ENCODE measurements at regions not wholly inside any gene's neighbourhood (a gene's known extent, or its start where the extent isn't known, plus 50 kb on each side); places are given as distances from the start of the nearest gene placed in this dataset.
A peak's percentile ranks its signal among the peaks of the same experiment; 100 is the strongest.

DNA sequence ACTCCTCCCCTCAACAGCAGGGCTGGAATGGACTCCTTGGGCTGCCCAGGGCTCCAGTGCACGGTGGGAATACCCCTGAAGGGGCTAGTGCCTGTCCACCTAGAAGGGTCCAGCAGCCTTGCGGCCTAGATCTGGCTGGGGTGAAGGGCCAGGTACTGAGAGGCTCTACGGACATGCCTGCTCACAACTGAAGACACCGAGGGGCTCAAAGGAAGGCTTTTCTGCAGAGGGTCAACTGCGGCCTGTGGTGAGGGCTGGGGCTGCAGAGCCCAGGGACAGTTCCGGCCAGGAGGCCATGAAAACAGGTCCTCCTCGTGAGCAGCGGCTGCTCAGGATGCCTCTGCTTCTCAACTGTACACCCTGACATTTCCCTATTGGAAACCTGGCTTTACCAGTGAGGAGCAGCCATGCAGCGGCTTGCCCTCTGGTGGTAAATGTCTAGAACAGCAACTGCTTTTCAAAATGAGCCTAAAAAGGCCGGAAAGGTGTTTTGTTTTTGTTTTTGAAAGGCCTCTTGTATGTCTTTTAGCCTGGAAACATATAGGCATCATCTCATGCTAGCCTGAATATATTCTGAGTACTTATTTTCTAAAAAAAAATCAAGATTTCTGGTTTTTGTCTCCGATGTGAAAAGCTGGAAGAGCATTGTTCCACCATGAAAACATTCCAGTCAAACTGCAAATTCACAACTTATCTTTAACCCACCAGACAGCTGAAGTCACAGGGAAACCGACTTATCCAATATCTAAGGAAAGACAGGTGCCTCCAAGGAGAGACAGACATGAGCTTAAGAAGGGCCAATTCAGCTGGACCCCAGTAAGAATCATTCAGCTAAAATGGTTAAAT lies 163.4 kb downstream of the KLF13 start:
- H3K4me2 ChIP-seq (ENCODE audit: control insufficient read depth, insufficient read depth), result no peak overlapping the region
- intact Hi-C loops (cut with micrococcal nuclease; ENCODE audit: unreplicated experiment) (loop anchor here (5.0 to 10.0 kb wide), 3 partner anchors 55 to 505 kb away; no protein-coding TSS in a partner anchor), in situ Hi-C loops (cut with MboI) (loop anchor here (5.0 kb wide), 3 partner anchors 53 to 288 kb away; no protein-coding TSS in a partner anchor)
- no peak overlapping the region for H3K4me3 ChIP-seq
- ChIA-PET SMC1A (ENCODE audit: uncharacterized antibody, unreplicated experiment) (interaction anchor here (0.8 to 6.4 kb wide), 23 partner anchors 9 to 631 kb away, joined by 3 to 166 read pairs (median 4); no protein-coding TSS in a partner anchor), CTCF (interaction anchor here (0.7 to 6.3 kb wide), 37 partner anchors 9 to 690 kb away, joined by 3 to 336 read pairs (median 5); no protein-coding TSS in a partner anchor), POLR2A (interaction anchor here (0.9 kb wide), 1 partner anchor 17 kb away, joined by 4 read pairs; no protein-coding TSS in a partner anchor), RAD21 (ENCODE audit: unreplicated experiment) (interaction anchor here (0.8 to 6.4 kb wide), 11 partner anchors 16 to 378 kb away, joined by 3 to 213 read pairs (median 8); no protein-coding TSS in a partner anchor)
- no peak overlapping the region for H3K27ac ChIP-seq (ENCODE audit: control insufficient read depth, insufficient read depth)
- no TSS peak for BruUV-seq (replicated peaks)
- no peaks in the 10 kb centered on the region for H3K27me3 ChIP-seq (replicated peaks in 1 of 2; ENCODE audit: control insufficient read depth in 2 of 2, insufficient read depth in 2 of 2, low read length in 1 of 2)
- peak; percentile 30; the same call in 1 of the 3 replicates for ATAC-seq
- no peaks in the 10 kb centered on the region for H3K36me3 ChIP-seq (ENCODE audit: control insufficient read depth in 2 of 2, insufficient read depth in 2 of 2, low read length in 1 of 2)
- H3K4me1 ChIP-seq (ENCODE audit: control insufficient read depth, insufficient read depth, low read length), result peaks cover 18% of the 10 kb centered on the region
- WGBS (ENCODE audit: insufficient coverage, insufficient replicate concordance, low lambda C conversion rate, missing lambda C conversion rate), result 26% methylated on average over 12 of the region's 12 CpGs
- H3K79me2 ChIP-seq (ENCODE audit: control insufficient read depth, insufficient read depth, low read length), result no peaks in the 10 kb centered on the region
- peaks cover 10% of the 10 kb centered on the region for H3K9me3 ChIP-seq (replicated peaks; ENCODE audit: control insufficient read depth, insufficient read depth, low read length)
- peak; percentile 93 for FAIRE-seq
- no peak for DNase-seq (ENCODE audit: low read depth, low spot score)
- H2AFZ ChIP-seq (ENCODE audit: control insufficient read depth, low read depth, low read length), result no peak overlapping the region
- H3K9ac ChIP-seq (ENCODE audit: control insufficient read depth, insufficient read depth, low read length), result no peak overlapping the region
- H4K20me1 ChIP-seq (ENCODE audit: control insufficient read depth, insufficient read depth), result no peaks in the 10 kb centered on the region
- TF ChIP-seq TCF12 (IDR thresholded peaks at IDR 0.05; ENCODE audit: low read depth, low read length) (no peak), BMI1 (IDR thresholded peaks at IDR 0.05; ENCODE audit: borderline replicate concordance) (no peak), ZNF207 (IDR thresholded peaks at IDR 0.05; ENCODE audit: borderline replicate concordance) (no peak), YY1 (IDR thresholded peaks at IDR 0.05; ENCODE audit: low read depth, low read length) (peak; percentile 72; the same call in 1 of the 2 replicates), LARP7 (IDR thresholded peaks at IDR 0.05) (peak; percentile 59; the same call in 1 of the 2 replicates), SMAD1 (IDR thresholded peaks at IDR 0.05; ENCODE audit: low read depth, partially characterized antibody) (no peak), MYC (IDR thresholded peaks at IDR 0.05; ENCODE audit: insufficient read depth, insufficient read length, insufficient replicate concordance, low read length, severe bottlenecking) (no peak), NFYB (IDR thresholded peaks at IDR 0.05; ENCODE audit: insufficient read depth, low read depth, low read length) (no peak), CREM (IDR thresholded peaks at IDR 0.05; ENCODE audit: low read depth) (no peak), SMAD5 (IDR thresholded peaks at IDR 0.05; ENCODE audit: low read depth) (no peak), RAD21 (IDR thresholded peaks at IDR 0.05; ENCODE audit: insufficient read depth, low read depth, low read length) (peak; percentile 76), SREBF2 (IDR thresholded peaks at IDR 0.05; ENCODE audit: low read length) (no peak), HDGF (IDR thresholded peaks at IDR 0.05) (no peak), CBX5 (IDR thresholded peaks at IDR 0.05; ENCODE audit: low read depth) (no peak), NR2C2 (IDR thresholded peaks at IDR 0.05; ENCODE audit: borderline replicate concordance, control insufficient read depth, insufficient read length, low read depth) (no peak), MTA3 (IDR thresholded peaks at IDR 0.05; ENCODE audit: borderline replicate concordance, low read length) (no peak), MEF2A (IDR thresholded peaks at IDR 0.05; ENCODE audit: insufficient read depth, low read depth, low read length) (no peak)
- TF ChIP-seq, protein P1, sequence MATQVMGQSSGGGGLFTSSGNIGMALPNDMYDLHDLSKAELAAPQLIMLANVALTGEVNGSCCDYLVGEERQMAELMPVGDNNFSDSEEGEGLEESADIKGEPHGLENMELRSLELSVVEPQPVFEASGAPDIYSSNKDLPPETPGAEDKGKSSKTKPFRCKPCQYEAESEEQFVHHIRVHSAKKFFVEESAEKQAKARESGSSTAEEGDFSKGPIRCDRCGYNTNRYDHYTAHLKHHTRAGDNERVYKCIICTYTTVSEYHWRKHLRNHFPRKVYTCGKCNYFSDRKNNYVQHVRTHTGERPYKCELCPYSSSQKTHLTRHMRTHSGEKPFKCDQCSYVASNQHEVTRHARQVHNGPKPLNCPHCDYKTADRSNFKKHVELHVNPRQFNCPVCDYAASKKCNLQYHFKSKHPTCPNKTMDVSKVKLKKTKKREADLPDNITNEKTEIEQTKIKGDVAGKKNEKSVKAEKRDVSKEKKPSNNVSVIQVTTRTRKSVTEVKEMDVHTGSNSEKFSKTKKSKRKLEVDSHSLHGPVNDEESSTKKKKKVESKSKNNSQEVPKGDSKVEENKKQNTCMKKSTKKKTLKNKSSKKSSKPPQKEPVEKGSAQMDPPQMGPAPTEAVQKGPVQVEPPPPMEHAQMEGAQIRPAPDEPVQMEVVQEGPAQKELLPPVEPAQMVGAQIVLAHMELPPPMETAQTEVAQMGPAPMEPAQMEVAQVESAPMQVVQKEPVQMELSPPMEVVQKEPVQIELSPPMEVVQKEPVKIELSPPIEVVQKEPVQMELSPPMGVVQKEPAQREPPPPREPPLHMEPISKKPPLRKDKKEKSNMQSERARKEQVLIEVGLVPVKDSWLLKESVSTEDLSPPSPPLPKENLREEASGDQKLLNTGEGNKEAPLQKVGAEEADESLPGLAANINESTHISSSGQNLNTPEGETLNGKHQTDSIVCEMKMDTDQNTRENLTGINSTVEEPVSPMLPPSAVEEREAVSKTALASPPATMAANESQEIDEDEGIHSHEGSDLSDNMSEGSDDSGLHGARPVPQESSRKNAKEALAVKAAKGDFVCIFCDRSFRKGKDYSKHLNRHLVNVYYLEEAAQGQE (IDR thresholded peaks at IDR 0.05; ENCODE audit: low read depth, low read length), result no peak
- TF ChIP-seq, protein P2, sequence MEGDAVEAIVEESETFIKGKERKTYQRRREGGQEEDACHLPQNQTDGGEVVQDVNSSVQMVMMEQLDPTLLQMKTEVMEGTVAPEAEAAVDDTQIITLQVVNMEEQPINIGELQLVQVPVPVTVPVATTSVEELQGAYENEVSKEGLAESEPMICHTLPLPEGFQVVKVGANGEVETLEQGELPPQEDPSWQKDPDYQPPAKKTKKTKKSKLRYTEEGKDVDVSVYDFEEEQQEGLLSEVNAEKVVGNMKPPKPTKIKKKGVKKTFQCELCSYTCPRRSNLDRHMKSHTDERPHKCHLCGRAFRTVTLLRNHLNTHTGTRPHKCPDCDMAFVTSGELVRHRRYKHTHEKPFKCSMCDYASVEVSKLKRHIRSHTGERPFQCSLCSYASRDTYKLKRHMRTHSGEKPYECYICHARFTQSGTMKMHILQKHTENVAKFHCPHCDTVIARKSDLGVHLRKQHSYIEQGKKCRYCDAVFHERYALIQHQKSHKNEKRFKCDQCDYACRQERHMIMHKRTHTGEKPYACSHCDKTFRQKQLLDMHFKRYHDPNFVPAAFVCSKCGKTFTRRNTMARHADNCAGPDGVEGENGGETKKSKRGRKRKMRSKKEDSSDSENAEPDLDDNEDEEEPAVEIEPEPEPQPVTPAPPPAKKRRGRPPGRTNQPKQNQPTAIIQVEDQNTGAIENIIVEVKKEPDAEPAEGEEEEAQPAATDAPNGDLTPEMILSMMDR (IDR thresholded peaks at IDR 0.05 in 2 of 3, conservative IDR thresholded peaks at IDR 0.05 in 1 of 3; ENCODE audit: control insufficient read depth in 2 of 3, extremely low read depth in 1 of 3, insufficient read depth in 1 of 3, low read depth in 3 of 3, low read length in 3 of 3), result peak; percentile 75 to 78 (median 75)

Data from GM12878 (cell line).